SK-N-SH treated with all-trans-retinoic acid at 6 μM for 48 hours (cell line): ENCODE measurements at regions not wholly inside any gene's neighbourhood (a gene's known extent, or its start where the extent isn't known, plus 50 kb on each side); places are given as distances from the start of the nearest gene placed in this dataset.

ENCODE experiments used
- ATAC-seq: fragments of 200-7000 bp; cut with Tn5 transposase; 3 replicates; pipeline ENCODE4 v1.9.1; 2020; ENCODE audit warnings: mild to moderate bottlenecking, moderate library complexity
- ARNTL ChIP-seq: fragments of 450-650 bp; formaldehyde crosslinking; IDR thresholded peaks from 2 replicates; pipeline ENCODE4 v1.5.0; 2020; ENCODE audit warnings: low read depth, mild to moderate bottlenecking, moderate library complexity, borderline replicate concordance
- BACH2 ChIP-seq: fragments of 250-450 bp; sonication (Bioruptor Pico); IDR thresholded peaks from 2 replicates; pipeline ENCODE4 v1.9.0; 2021; ENCODE audit warnings: mild to moderate bottlenecking, borderline replicate concordance
- CSDC2 ChIP-seq: fragments of 250-450 bp; sonication (Bioruptor Pico); IDR thresholded peaks from 2 replicates; pipeline ENCODE4 v1.5.0; 2020; ENCODE audit warnings: mild to moderate bottlenecking, moderate library complexity
- ESRRG ChIP-seq: fragments of 250-450 bp; sonication (Bioruptor Pico); IDR thresholded peaks from 2 replicates; pipeline ENCODE4 v1.6.1; 2021; ENCODE audit warnings: mild to moderate bottlenecking
- GLIS3 ChIP-seq: fragments of 250-450 bp; sonication (Bioruptor Pico); IDR thresholded peaks from 2 replicates; pipeline ENCODE4 v1.5.0; 2020; ENCODE audit warnings: mild to moderate bottlenecking, moderate library complexity
- ISL1 ChIP-seq: fragments of 250-450 bp; sonication (Bioruptor Pico); IDR thresholded peaks from 2 replicates; pipeline ENCODE4 v2.1.2; 2022; ENCODE audit warnings: mild to moderate bottlenecking, moderate library complexity
- OSR1 ChIP-seq: fragments of 250-450 bp; sonication (Bioruptor Pico); IDR thresholded peaks from 2 replicates; pipeline ENCODE4 v1.8.0; 2022; ENCODE audit warnings: moderate library complexity, mild to moderate bottlenecking, inconsistent platforms
- PATZ1 ChIP-seq: fragments of 250-450 bp; sonication (Bioruptor Pico); IDR thresholded peaks from 2 replicates; pipeline ENCODE4 v1.8.0; 2020; ENCODE audit warnings: mild to moderate bottlenecking, moderate library complexity, borderline replicate concordance
- POU6F1 ChIP-seq: fragments of 250-450 bp; sonication (Bioruptor Pico); IDR thresholded peaks from 2 replicates; pipeline ENCODE4 v1.8.0; 2021; ENCODE audit warnings: low read depth, mild to moderate bottlenecking, moderate library complexity, borderline replicate concordance
- PPARA ChIP-seq: fragments of 250-450 bp; sonication (Bioruptor Pico); IDR thresholded peaks from 2 replicates; pipeline ENCODE4 v1.5.0; 2020; ENCODE audit warnings: mild to moderate bottlenecking, borderline replicate concordance
- RARB ChIP-seq: fragments of 250-450 bp; sonication (Bioruptor Pico); IDR thresholded peaks from 2 replicates; pipeline ENCODE4 v1.8.0; 2021; ENCODE audit warnings: mild to moderate bottlenecking, moderate library complexity
- SNAI2 ChIP-seq: fragments of 250-450 bp; sonication (Bioruptor Pico); IDR thresholded peaks from 2 replicates; pipeline ENCODE4 v1.5.0; 2020; ENCODE audit warnings: mild to moderate bottlenecking, moderate library complexity
- TCF4 ChIP-seq: fragments of 250-450 bp; sonication (Bioruptor Pico); IDR thresholded peaks from 2 replicates; pipeline ENCODE4 v1.8.0; 2021; ENCODE audit warnings: mild to moderate bottlenecking, moderate library complexity, borderline replicate concordance
- TOX ChIP-seq: fragments of 250-450 bp; sonication (Bioruptor Pico); IDR thresholded peaks from 2 replicates; pipeline ENCODE4 v1.8.0; 2021; ENCODE audit warnings: mild to moderate bottlenecking, moderate library complexity, borderline replicate concordance
- TSHZ2 ChIP-seq: fragments of 250-450 bp; sonication (Bioruptor Pico); IDR thresholded peaks from 2 replicates; pipeline ENCODE4 v1.5.0; 2020; ENCODE audit warnings: mild to moderate bottlenecking, moderate library complexity
- ZC3H10 ChIP-seq: fragments of 250-450 bp; sonication (Bioruptor Pico); IDR thresholded peaks from 2 replicates; pipeline ENCODE4 v1.5.1; 2021; ENCODE audit warnings: mild to moderate bottlenecking, moderate library complexity
- ZFP3 ChIP-seq: fragments of 250-450 bp; sonication (Bioruptor Pico); IDR thresholded peaks from 2 replicates; pipeline ENCODE4 v1.5.0; 2020; ENCODE audit warnings: mild to moderate bottlenecking, moderate library complexity
- ZNF565 ChIP-seq: fragments of 450-650 bp; formaldehyde crosslinking; conservative IDR thresholded peaks from 2 replicates; pipeline ENCODE4 v1.5.0; 2020; ENCODE audit warnings: low read depth, mild to moderate bottlenecking, moderate library complexity
- ZNF70 ChIP-seq: fragments of 450-650 bp; formaldehyde crosslinking; IDR thresholded peaks from 2 replicates; pipeline ENCODE4 v1.5.0; 2020; ENCODE audit warnings: mild to moderate bottlenecking, moderate library complexity
- TF ChIP-seq, protein P1 (sequence below): fragments of 250-450 bp; sonication (Bioruptor Pico); IDR thresholded peaks from 2 replicates; pipeline ENCODE4 v1.5.1; 2021; ENCODE audit warnings: mild to moderate bottlenecking, moderate library complexity
- TF ChIP-seq, protein P2 (sequence below): fragments of 250-450 bp; sonication (Bioruptor Pico); IDR thresholded peaks from 2 replicates; pipeline ENCODE4 v1.5.1; 2020; ENCODE audit warnings: low read depth, mild to moderate bottlenecking, moderate library complexity

- ATAC-seq, result no peak
- no peak for TF ChIP-seq PATZ1
- TF ChIP-seq CSDC2 (CRISPR knock-in tag), result no peak
- TF ChIP-seq OSR1 (CRISPR knock-in tag), result no peak
- no peak for TF ChIP-seq SNAI2 (CRISPR knock-in tag)
- TF ChIP-seq ISL1 (CRISPR knock-in tag), result no peak
Measured at GRCh38 chr10:2895594-2896196, 171.7 kb upstream of the PFKP start.

DNA sequence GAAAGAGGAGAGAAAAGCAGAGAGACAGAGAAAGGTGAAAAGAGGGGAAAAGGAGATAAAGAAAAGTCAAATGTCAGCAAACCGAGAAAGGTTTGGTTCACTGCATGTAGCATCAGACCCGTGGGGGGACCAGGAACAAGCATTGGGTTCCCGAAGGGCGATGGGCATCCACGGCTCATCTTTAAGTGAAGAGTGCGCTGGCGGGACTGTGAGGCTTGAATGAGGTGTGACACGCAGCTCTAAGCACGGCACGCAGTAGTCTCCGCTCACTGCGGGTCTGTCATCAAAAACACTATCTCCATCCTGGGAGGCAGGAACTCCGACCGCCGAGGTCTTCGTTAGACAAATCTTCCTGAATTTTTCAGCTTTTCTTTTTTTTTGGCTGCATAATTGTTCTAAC lies 173.4 kb upstream of the PFKP start:
- TF ChIP-seq GLIS3 (CRISPR knock-in tag), result no peak
- TF ChIP-seq BACH2 (CRISPR knock-in tag), result no peak
- TF ChIP-seq OSR1 (CRISPR knock-in tag), result no peak
- no peak for TF ChIP-seq TSHZ2 (CRISPR knock-in tag)
- TF ChIP-seq, protein P1, sequence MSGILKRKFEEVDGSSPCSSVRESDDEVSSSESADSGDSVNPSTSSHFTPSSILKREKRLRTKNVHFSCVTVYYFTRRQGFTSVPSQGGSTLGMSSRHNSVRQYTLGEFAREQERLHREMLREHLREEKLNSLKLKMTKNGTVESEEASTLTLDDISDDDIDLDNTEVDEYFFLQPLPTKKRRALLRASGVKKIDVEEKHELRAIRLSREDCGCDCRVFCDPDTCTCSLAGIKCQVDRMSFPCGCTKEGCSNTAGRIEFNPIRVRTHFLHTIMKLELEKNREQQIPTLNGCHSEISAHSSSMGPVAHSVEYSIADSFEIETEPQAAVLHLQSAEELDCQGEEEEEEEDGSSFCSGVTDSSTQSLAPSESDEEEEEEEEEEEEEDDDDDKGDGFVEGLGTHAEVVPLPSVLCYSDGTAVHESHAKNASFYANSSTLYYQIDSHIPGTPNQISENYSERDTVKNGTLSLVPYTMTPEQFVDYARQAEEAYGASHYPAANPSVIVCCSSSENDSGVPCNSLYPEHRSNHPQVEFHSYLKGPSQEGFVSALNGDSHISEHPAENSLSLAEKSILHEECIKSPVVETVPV (CRISPR knock-in tag), result no peak
- TF ChIP-seq ZFP3 (CRISPR knock-in tag), result no peak
- no peak for TF ChIP-seq ZNF565 (CRISPR knock-in tag)
- no peak for TF ChIP-seq ESRRG
- no peak for TF ChIP-seq POU6F1 (CRISPR knock-in tag)
- no peak for TF ChIP-seq ZNF70 (CRISPR knock-in tag)
- no peak for TF ChIP-seq SNAI2 (CRISPR knock-in tag)
- no peak for TF ChIP-seq TCF4 (CRISPR knock-in tag)
- no peak for TF ChIP-seq CSDC2 (CRISPR knock-in tag)
- ATAC-seq, result no peak

- no peak for ATAC-seq
- TF ChIP-seq ARNTL (CRISPR knock-in tag) (no peak), ESRRG (no peak), TOX (CRISPR knock-in tag) (no peak), CSDC2 (CRISPR knock-in tag) (no peak), POU6F1 (CRISPR knock-in tag) (no peak), TCF4 (CRISPR knock-in tag) (no peak), ZNF565 (CRISPR knock-in tag) (no peak), OSR1 (CRISPR knock-in tag) (no peak), ZC3H10 (CRISPR knock-in tag) (no peak), BACH2 (CRISPR knock-in tag) (no peak), ZNF70 (CRISPR knock-in tag) (no peak), ZFP3 (CRISPR knock-in tag) (no peak), RARB (CRISPR knock-in tag) (no peak), ISL1 (CRISPR knock-in tag) (no peak), PPARA (no peak)
- TF ChIP-seq, protein P2, sequence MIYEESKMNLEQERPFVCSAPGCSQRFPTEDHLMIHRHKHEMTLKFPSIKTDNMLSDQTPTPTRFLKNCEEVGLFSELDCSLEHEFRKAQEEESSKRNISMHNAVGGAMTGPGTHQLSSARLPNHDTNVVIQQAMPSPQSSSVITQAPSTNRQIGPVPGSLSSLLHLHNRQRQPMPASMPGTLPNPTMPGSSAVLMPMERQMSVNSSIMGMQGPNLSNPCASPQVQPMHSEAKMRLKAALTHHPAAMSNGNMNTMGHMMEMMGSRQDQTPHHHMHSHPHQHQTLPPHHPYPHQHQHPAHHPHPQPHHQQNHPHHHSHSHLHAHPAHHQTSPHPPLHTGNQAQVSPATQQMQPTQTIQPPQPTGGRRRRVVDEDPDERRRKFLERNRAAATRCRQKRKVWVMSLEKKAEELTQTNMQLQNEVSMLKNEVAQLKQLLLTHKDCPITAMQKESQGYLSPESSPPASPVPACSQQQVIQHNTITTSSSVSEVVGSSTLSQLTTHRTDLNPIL (CRISPR knock-in tag), result no peak
Measured at GRCh38 chr10:2893158-2893845, 174.0 kb upstream of the PFKP start.
